ENCODE measurements at regions not wholly inside any gene's neighbourhood (a gene's known extent, or its start where the extent isn't known, plus 50 kb on each side); places are given as distances from the start of the nearest gene placed in this dataset.

- Histone ChIP-seq H3K4ac (ENCODE audit: low read depth, low read length) (no peak overlapping the region), H3K27ac (ENCODE audit: low read depth, low read length) (no peak overlapping the region), H3K79me2 (ENCODE audit: control insufficient read depth, insufficient read depth, low read length) (no peaks in the 10 kb centered on the region), H2AK5ac (ENCODE audit: low read length) (no peak overlapping the region), H3K9ac (ENCODE audit: low read length) (no peak overlapping the region), H2BK15ac (replicated peaks; ENCODE audit: low read depth) (no peak overlapping the region), H3K27me3 (ENCODE audit: insufficient read depth, low read length, poor library complexity) (no peaks in the 10 kb centered on the region), H3K4me2 (ENCODE audit: low read length) (no peak overlapping the region), H3K4me1 (ENCODE audit: control insufficient read depth, low read depth, low read length) (peaks cover 4% of the 10 kb centered on the region), H2BK120ac (ENCODE audit: low read depth, low read length) (no peak overlapping the region), H2BK5ac (ENCODE audit: low read length) (no peak overlapping the region), H4K8ac (ENCODE audit: low read depth, low read length) (no peak overlapping the region), H3K4me3 (ENCODE audit: low read length) (no peak overlapping the region), H3K18ac (ENCODE audit: low read length) (no peak overlapping the region), H3K79me1 (ENCODE audit: low read length) (no peaks in the 10 kb centered on the region), H4K5ac (ENCODE audit: low read length) (no peak overlapping the region), H3K23ac (ENCODE audit: low read length) (no peak overlapping the region), H3K36me3 (ENCODE audit: control insufficient read depth, insufficient read depth, low read length) (no peaks in the 10 kb centered on the region), H3K56ac (ENCODE audit: low read length) (no peak overlapping the region)
- DNase-seq: no peak
- no CpG with 5 or more reads among the region's 3 CpGs for WGBS (ENCODE audit: extremely low coverage, insufficient coverage, low lambda C conversion rate)
Observed at GRCh38 chr3:89580859-89581258, 473.4 kb downstream of the EPHA3 start.

GRCh38 chr3:89584398-89584797 is 477.0 kb downstream of the EPHA3 start:
- Histone ChIP-seq H2BK5ac (ENCODE audit: low read length) (no peak overlapping the region), H3K4me3 (ENCODE audit: low read length) (no peak overlapping the region), H2BK15ac (replicated peaks; ENCODE audit: low read depth) (no peak overlapping the region), H3K4me2 (ENCODE audit: low read length) (no peak overlapping the region), H3K27ac (ENCODE audit: low read depth, low read length) (no peak overlapping the region), H3K18ac (ENCODE audit: low read length) (no peak overlapping the region), H3K4ac (ENCODE audit: low read depth, low read length) (no peak overlapping the region), H3K79me2 (ENCODE audit: control insufficient read depth, insufficient read depth, low read length) (no peaks in the 10 kb centered on the region), H3K36me3 (ENCODE audit: control insufficient read depth, insufficient read depth, low read length) (no peaks in the 10 kb centered on the region), H3K4me1 (ENCODE audit: control insufficient read depth, low read depth, low read length) (peaks cover 3% of the 10 kb centered on the region), H4K5ac (ENCODE audit: low read length) (no peak overlapping the region), H4K8ac (ENCODE audit: low read depth, low read length) (no peak overlapping the region), H3K27me3 (ENCODE audit: insufficient read depth, low read length, poor library complexity) (no peaks in the 10 kb centered on the region), H3K79me1 (ENCODE audit: low read length) (no peaks in the 10 kb centered on the region), H3K56ac (ENCODE audit: low read length) (no peak overlapping the region), H3K23ac (ENCODE audit: low read length) (no peak overlapping the region), H2AK5ac (ENCODE audit: low read length) (no peak overlapping the region), H3K9ac (ENCODE audit: low read length) (no peak overlapping the region), H2BK120ac (ENCODE audit: low read depth, low read length) (no peak overlapping the region)
- no peak for DNase-seq
- 100% methylated on average over 2 of the region's 3 CpGs for WGBS (ENCODE audit: extremely low coverage, insufficient coverage, low lambda C conversion rate)

- Histone ChIP-seq H3K18ac (ENCODE audit: low read length) (no peak overlapping the region), H3K4ac (ENCODE audit: low read depth, low read length) (no peak overlapping the region), H3K79me2 (ENCODE audit: control insufficient read depth, insufficient read depth, low read length) (no peaks in the 10 kb centered on the region), H3K9ac (ENCODE audit: low read length) (no peak overlapping the region), H3K23ac (ENCODE audit: low read length) (no peak overlapping the region), H3K79me1 (ENCODE audit: low read length) (no peaks in the 10 kb centered on the region), H3K56ac (ENCODE audit: low read length) (no peak overlapping the region), H2BK120ac (ENCODE audit: low read depth, low read length) (no peak overlapping the region), H3K27ac (ENCODE audit: low read depth, low read length) (no peak overlapping the region), H3K27me3 (ENCODE audit: insufficient read depth, low read length, poor library complexity) (no peaks in the 10 kb centered on the region), H3K4me2 (ENCODE audit: low read length) (no peak overlapping the region), H4K8ac (ENCODE audit: low read depth, low read length) (no peak overlapping the region), H3K4me3 (ENCODE audit: low read length) (no peak overlapping the region), H3K36me3 (ENCODE audit: control insufficient read depth, insufficient read depth, low read length) (no peaks in the 10 kb centered on the region), H2BK15ac (replicated peaks; ENCODE audit: low read depth) (no peak overlapping the region), H4K5ac (ENCODE audit: low read length) (no peak overlapping the region), H2BK5ac (ENCODE audit: low read length) (no peak overlapping the region), H2AK5ac (ENCODE audit: low read length) (no peak overlapping the region), H3K4me1 (ENCODE audit: control insufficient read depth, low read depth, low read length) (peaks cover 3% of the 10 kb centered on the region)
- WGBS (ENCODE audit: extremely low coverage, insufficient coverage, low lambda C conversion rate): no CpG with 5 or more reads among the region's 2 CpGs
- DNase-seq: no peak
Observed at GRCh38 chr3:89586256-89586655, 478.8 kb downstream of the EPHA3 start.

- no peak overlapping the region for H3K9ac ChIP-seq (ENCODE audit: low read length)
- H2BK120ac ChIP-seq (ENCODE audit: low read depth, low read length): no peak overlapping the region
- no peaks in the 10 kb centered on the region for H3K79me1 ChIP-seq (ENCODE audit: low read length)
- H4K8ac ChIP-seq (ENCODE audit: low read depth, low read length): no peak overlapping the region
- H3K4ac ChIP-seq (ENCODE audit: low read depth, low read length): no peak overlapping the region
- no peak overlapping the region for H3K56ac ChIP-seq (ENCODE audit: low read length)
- H3K23ac ChIP-seq (ENCODE audit: low read length): no peak overlapping the region
- no peak overlapping the region for H4K5ac ChIP-seq (ENCODE audit: low read length)
- no peak overlapping the region for H2BK5ac ChIP-seq (ENCODE audit: low read length)
- H2BK15ac ChIP-seq (replicated peaks; ENCODE audit: low read depth): no peak overlapping the region
- no peaks in the 10 kb centered on the region for H3K27me3 ChIP-seq (ENCODE audit: insufficient read depth, low read length, poor library complexity)
- no peak overlapping the region for H3K18ac ChIP-seq (ENCODE audit: low read length)
- H3K27ac ChIP-seq (ENCODE audit: low read depth, low read length): no peak overlapping the region
- no peaks in the 10 kb centered on the region for H3K36me3 ChIP-seq (ENCODE audit: control insufficient read depth, insufficient read depth, low read length)
- H2AK5ac ChIP-seq (ENCODE audit: low read length): no peak overlapping the region
- H3K4me2 ChIP-seq (ENCODE audit: low read length): no peak overlapping the region
- H3K4me3 ChIP-seq (ENCODE audit: low read length): no peak overlapping the region
- peak; percentile 89 for DNase-seq
- peaks cover 3% of the 10 kb centered on the region for H3K4me1 ChIP-seq (ENCODE audit: control insufficient read depth, low read depth, low read length)
- WGBS (ENCODE audit: extremely low coverage, insufficient coverage, low lambda C conversion rate): no CpG with 5 or more reads among the region's 1 CpG
- H3K79me2 ChIP-seq (ENCODE audit: control insufficient read depth, insufficient read depth, low read length): no peaks in the 10 kb centered on the region
Observed at GRCh38 chr3:89586676-89587075, 479.3 kb downstream of the EPHA3 start.

- no peak overlapping the region for H3K56ac ChIP-seq (ENCODE audit: low read length)
- no peak overlapping the region for H3K27ac ChIP-seq (ENCODE audit: low read depth, low read length)
- no CpG with 5 or more reads among the region's 1 CpG for WGBS (ENCODE audit: extremely low coverage, insufficient coverage, low lambda C conversion rate)
Observed at GRCh38 chr3:89606151-89606550, 498.7 kb downstream of the EPHA3 start.

GRCh38 chr3:89612027-89612426 is 504.6 kb downstream of the EPHA3 start:
- H3K4me1 ChIP-seq (ENCODE audit: control insufficient read depth, low read depth, low read length): no peaks in the 10 kb centered on the region
- no peak overlapping the region for H3K4me2 ChIP-seq (ENCODE audit: low read length)
- no peaks in the 10 kb centered on the region for H3K36me3 ChIP-seq (ENCODE audit: control insufficient read depth, insufficient read depth, low read length)
- no peak overlapping the region for H3K4ac ChIP-seq (ENCODE audit: low read depth, low read length)
- no peak overlapping the region for H4K8ac ChIP-seq (ENCODE audit: low read depth, low read length)
- H3K79me1 ChIP-seq (ENCODE audit: low read length): no peaks in the 10 kb centered on the region
- H3K9ac ChIP-seq (ENCODE audit: low read length): no peak overlapping the region
- no peak overlapping the region for H3K56ac ChIP-seq (ENCODE audit: low read length)
- no peak overlapping the region for H3K23ac ChIP-seq (ENCODE audit: low read length)
- no peaks in the 10 kb centered on the region for H3K79me2 ChIP-seq (ENCODE audit: control insufficient read depth, insufficient read depth, low read length)
- H3K27me3 ChIP-seq (ENCODE audit: insufficient read depth, low read length, poor library complexity): no peaks in the 10 kb centered on the region
- no CpG with 5 or more reads among the region's 1 CpG for WGBS (ENCODE audit: extremely low coverage, insufficient coverage, low lambda C conversion rate)
- H2AK5ac ChIP-seq (ENCODE audit: low read length): no peak overlapping the region
- no peak overlapping the region for H2BK5ac ChIP-seq (ENCODE audit: low read length)
- no peak overlapping the region for H3K27ac ChIP-seq (ENCODE audit: low read depth, low read length)
- no peak overlapping the region for H2BK15ac ChIP-seq (replicated peaks; ENCODE audit: low read depth)
- no peak overlapping the region for H2BK120ac ChIP-seq (ENCODE audit: low read depth, low read length)
- no peak overlapping the region for H3K4me3 ChIP-seq (ENCODE audit: low read length)
- H3K18ac ChIP-seq (ENCODE audit: low read length): no peak overlapping the region
- no peak for DNase-seq
- no peak overlapping the region for H4K5ac ChIP-seq (ENCODE audit: low read length)

More at GRCh38 chr3:89606151-89606550, 498.7 kb downstream of the EPHA3 start:
- Histone ChIP-seq H2BK5ac (ENCODE audit: low read length) (no peak overlapping the region), H2BK15ac (replicated peaks; ENCODE audit: low read depth) (no peak overlapping the region), H3K79me1 (ENCODE audit: low read length) (no peaks in the 10 kb centered on the region), H3K4me3 (ENCODE audit: low read length) (no peak overlapping the region), H4K5ac (ENCODE audit: low read length) (no peak overlapping the region), H3K4me2 (ENCODE audit: low read length) (no peak overlapping the region), H3K27me3 (ENCODE audit: insufficient read depth, low read length, poor library complexity) (no peaks in the 10 kb centered on the region), H2BK120ac (ENCODE audit: low read depth, low read length) (no peak overlapping the region), H3K4me1 (ENCODE audit: control insufficient read depth, low read depth, low read length) (no peaks in the 10 kb centered on the region), H3K4ac (ENCODE audit: low read depth, low read length) (no peak overlapping the region), H3K18ac (ENCODE audit: low read length) (no peak overlapping the region), H3K36me3 (ENCODE audit: control insufficient read depth, insufficient read depth, low read length) (no peaks in the 10 kb centered on the region), H3K79me2 (ENCODE audit: control insufficient read depth, insufficient read depth, low read length) (no peaks in the 10 kb centered on the region), H4K8ac (ENCODE audit: low read depth, low read length) (no peak overlapping the region), H3K9ac (ENCODE audit: low read length) (no peak overlapping the region), H2AK5ac (ENCODE audit: low read length) (no peak overlapping the region), H3K23ac (ENCODE audit: low read length) (no peak overlapping the region)
- DNase-seq: no peak
